KBM-7 (cell line): ENCODE measurements at regions not wholly inside any gene's neighbourhood (a gene's known extent, or its start where the extent isn't known, plus 50 kb on each side); places are given as distances from the start of the nearest gene placed in this dataset.
"Not testable (repeated sequence)": the region's sequence is repeated elsewhere in the genome, so short reads cannot be mapped to it uniquely, and the experiment has no call there.

Experiments used
- DNase-seq: peaks from one replicate; pipeline ENCODE4 v3.0.0-alpha.2; 2015
- in situ Hi-C: fragments of 300-500 bp; cut with MboI; formaldehyde crosslinking; loops from 2 replicates; pipeline ENCODE4 v1.14.3; 2020; ENCODE audit warnings: low sequenced_read_pairs, low pct_unique_long_range_greater_than_20kb, mixed read lengths

DNA sequence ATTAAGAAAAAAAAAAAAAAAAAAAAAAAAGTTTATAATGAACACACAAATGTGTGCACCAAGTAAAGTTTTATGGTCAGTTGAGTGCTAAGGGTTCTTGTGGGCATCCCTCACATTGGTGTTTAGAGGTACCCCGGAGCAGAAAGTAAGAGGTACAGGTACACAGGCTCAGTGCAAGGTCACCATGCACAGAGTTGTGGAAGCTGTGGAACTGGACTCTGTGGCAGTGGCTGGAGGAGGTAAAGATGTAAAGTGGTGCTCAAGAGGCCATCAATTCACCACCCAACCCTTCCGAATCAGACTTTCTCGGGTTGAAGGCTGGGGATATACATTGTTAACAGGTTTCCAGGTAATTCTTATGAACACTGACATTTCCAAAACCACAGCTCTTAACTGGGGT, 83.6 kb upstream of the FOXN2 start:
- in situ Hi-C loops, result no loop called here
- no peak for DNase-seq

DNA sequence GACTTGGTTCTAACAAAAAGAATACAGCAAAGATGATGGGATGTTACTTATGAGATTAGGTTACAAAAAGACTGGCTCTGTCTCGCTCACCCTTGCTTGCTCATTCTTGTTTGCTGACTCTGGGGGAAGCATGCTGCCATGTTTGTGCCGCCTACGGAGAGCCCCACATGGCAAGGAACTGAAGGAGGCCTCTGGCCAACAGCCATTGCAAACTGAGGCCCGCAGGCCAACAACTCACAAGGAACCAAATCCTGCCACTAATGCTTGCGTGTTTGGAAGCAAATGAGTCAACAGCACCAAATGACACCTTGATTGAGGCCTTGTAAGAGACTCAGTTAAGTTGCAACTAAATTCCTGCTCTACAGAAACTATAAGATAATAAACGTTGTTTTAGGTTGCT, 82.1 kb upstream of the FOXN2 start:
- DNase-seq, result no peak
- in situ Hi-C loops, result no loop called here

DNA sequence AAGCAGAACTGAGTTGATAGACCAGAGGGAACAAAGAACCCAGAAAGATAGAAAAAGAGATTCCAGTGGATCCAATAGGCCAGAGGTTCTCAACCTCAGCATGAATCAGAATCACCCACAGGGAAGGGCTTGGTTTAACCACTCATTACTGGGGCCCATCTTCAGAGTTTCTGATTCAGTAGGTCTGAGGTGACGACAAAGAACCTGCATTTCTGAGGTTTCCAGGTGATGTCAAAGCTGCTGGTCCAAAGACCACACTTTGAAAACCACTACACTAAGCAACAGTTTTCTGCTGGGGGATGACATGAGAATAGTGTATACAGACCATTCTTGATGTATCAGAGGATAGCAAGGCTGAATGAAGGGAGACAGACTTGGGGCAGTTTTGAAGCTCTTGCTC, 81.5 kb upstream of the FOXN2 start:
- DNase-seq, result no peak
- in situ Hi-C loops, result no loop called here

DNA sequence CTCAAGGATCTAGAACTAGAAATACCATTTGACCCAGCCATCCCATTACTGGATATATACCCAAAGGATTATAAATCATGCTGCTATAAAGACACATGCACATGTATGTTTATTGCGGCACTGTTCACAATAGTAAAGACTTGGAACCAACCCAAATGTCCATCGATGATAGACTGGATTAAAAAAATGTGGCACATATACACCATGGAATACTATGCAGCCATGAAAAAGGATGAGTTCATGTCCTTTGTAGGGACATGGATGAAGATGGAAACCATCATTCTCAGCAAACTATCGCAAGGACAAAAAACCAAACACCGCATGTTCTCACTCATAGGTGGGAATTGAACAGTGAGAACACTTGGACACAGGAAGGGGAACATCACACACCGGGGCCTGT, 80.7 kb upstream of the FOXN2 start:
- in situ Hi-C loops, DNase-seq: not testable (repeated sequence)

DNA sequence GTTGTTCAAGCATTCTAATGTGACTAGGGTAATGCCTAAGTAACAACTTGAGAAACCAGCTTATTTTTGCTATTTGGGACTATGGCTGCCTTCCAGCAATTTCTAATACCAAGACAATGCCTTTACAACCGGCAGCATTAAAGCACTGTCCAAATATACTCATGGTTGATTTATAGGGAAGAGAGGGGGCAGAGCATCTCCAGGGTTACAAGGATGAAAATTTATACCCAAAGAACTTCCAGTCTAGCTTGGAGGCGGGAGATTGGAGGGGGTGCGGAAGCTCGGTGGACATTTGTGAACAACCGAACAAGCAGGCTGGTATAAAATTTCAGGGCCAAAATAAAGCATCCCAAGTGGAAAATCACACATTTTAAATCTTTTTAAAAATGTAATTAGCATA, 79.4 kb upstream of the FOXN2 start:
- DNase-seq, result no peak
- in situ Hi-C loops, result no loop called here

DNA sequence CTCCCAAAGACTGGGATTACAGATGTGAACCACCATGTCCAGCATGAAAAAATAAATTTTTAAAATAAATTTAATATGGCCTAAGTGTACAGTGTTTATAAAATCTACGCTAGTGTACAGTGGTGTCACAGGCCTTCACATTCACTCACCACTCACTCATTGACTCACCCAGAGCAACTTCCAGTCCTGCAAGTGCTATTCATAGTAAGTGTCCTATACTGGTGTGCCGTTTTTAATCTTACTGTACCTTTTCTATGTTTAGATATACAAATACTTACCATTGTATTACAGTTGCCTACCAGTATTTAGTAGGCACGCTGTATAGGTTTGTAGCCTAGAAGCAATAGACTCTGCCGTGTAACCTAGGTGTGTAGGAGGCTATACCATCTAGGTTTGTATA, 76.1 kb upstream of the FOXN2 start:
- in situ Hi-C loops, result no loop called here
- DNase-seq, result no peak

DNA sequence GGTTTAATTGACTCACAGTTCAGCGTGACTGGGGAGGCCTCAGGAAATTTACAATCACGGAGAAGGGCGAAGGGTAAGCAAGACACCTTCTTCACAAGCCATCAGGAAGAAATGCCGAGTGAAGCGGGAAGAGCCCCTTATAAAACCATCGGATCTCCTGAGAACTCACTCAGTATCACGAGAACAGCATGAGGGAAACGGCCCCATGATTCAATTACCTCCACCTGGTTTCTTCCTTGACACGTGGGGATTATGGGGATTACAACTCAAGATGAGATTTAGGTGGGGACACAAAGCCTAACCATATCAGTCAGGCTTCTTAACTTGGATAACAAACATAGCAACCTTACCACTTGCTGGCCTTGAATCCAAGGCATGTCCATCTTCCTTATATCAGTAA, 73.6 kb upstream of the FOXN2 start:
- no peak for DNase-seq
- in situ Hi-C loops, result no loop called here

DNA sequence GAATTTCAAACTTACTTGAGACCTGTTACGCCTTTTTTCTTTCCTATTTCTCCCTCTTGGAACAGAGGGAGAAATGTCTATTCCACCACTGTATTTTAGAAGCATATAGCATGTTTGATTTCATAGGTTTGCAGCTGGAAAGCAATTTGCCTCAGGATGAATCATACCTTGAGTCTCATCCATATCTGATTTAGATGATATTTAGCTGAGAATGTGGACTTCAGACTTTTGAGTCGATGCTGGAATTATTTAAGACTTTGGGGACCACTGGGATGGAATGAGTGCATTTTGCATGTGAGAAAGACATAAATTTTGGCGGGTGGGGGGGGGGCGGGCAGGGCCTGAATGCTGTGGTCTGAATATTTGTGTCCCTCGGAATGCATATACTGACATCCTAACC, 67.3 kb upstream of the FOXN2 start:
- in situ Hi-C loops, result no loop called here
- no peak for DNase-seq

DNA sequence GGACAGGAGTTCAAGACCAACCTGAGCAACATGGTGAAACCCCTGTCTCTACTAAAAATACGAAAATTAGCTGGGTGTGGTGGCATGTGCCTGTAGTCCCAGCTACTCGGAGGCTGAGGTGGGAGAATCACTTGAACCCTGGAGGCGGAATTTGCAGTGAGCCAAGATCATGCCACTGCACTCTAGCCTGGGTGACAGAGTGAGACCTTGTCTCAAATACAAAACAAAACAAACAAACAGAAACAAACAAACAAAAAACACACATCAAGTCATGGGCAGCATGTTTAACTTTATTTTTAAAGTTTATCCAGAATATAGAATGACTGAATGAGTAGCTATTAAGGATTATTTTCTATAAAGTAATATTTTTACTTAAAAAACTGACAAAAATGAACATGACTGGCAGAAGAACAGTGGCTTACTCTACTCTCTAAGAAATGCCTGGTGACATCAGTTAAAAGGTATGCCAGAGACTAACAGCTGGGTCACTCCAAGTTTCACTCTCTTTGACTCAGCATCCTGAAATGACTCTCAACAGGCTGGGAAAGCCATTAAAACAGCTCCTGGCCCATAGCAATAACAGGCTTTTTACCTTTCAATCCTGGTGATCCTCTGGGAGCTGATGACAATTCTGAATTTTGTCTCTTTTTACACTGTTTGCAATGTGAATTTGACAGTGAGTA, 66.1 kb upstream of the FOXN2 start:
- in situ Hi-C loops, result no loop called here
- DNase-seq, result no peak

DNA sequence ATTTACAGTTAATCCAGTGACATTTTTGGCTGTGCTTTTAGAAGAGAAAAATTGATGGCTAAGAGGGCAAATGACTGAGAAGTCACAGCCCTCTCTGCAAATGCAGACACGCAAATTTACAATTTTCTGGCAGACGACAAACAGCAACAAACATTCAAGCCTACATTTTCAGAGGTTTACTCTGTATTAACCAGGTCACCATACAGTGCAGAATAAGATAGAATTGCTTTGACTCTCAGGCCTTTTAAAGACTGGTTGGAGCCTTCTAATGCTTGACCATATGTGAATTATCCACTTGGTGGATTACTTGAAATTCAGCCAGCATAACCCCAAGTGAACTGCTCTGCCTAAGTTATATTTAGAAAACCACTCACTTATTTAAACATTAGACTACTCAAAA, 65.5 kb upstream of the FOXN2 start:
- no peak for DNase-seq
- in situ Hi-C loops, result no loop called here

DNA sequence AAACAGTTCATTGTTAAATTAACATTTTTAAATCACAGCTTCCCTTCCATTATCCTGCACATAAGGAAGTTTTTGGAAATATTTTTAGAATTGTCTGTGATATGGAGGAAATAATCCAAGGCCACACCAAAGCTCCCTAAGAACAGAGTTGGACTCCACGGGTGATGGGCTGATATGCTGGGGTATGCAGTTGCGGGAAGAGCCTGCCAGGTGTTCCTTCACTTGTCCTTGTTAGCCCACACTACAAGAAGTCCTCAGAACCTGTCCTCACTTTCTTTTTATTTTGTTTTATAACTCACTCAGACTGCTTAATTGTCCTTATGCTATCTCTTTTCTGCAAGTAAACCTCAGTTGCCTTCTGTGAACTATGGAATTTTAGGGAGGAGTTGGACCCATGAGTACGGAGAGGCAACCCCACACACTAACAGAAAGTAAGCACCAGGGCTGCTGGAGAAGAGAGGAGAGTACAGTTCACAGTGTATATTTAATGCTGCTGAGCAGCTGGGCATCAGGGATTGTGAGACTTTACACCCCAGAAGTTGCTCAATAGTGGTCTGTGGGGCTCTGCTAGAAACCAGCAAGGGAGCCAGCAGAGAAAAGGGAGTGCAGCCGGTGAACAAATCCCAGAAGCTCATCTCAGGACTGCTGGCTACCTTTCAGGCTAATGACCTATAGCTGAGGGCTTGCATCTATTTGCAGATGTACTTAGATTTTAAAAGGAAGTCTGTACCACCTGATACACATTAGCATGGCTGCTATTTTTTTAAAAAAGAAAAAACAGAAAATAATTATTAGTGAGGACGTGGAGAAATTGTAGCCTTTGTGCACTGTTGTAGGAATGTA, 64.6 kb upstream of the FOXN2 start:
- DNase-seq, result peak; percentile 23
- in situ Hi-C loops, result no loop called here

DNA sequence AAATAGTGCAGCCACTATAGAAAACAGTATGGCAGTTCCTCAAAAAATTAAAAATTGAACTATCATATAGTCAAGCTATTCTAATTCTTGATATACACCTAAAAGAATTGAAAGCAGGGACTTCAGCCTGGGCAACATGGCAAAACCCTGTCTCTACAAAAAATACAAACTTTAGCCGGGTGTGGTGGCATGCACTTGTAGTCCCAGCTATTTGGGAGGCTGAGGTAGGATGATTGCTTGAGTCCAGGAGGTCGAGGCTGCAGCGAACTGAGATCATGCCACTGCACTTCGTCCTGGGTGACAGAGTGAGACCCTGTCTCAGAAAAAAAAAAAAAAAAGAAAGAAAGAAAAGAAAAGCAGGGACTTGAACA, 64.0 kb upstream of the FOXN2 start:
- DNase-seq, result no peak
- in situ Hi-C loops, result no loop called here

DNA sequence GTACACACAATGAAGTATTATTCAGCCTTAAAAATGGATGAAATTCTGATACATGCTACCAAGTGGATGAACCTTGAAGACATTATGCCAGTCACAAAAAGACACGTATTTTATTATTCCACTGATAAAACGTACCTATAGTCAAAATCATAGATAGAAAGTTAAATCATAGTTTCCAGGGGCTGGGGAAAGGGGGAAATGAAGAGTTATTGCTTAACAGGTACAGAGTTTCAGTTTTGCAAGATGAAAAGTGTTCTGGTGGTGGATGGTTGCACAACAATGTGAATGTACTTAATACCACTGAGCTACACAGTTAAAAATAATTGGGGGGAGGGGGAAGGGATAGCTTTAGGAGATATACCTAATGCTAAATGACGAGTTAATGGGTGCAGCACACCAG, 63.5 kb upstream of the FOXN2 start:
- in situ Hi-C loops, result no loop called here
- peak; percentile 48 for DNase-seq

DNA sequence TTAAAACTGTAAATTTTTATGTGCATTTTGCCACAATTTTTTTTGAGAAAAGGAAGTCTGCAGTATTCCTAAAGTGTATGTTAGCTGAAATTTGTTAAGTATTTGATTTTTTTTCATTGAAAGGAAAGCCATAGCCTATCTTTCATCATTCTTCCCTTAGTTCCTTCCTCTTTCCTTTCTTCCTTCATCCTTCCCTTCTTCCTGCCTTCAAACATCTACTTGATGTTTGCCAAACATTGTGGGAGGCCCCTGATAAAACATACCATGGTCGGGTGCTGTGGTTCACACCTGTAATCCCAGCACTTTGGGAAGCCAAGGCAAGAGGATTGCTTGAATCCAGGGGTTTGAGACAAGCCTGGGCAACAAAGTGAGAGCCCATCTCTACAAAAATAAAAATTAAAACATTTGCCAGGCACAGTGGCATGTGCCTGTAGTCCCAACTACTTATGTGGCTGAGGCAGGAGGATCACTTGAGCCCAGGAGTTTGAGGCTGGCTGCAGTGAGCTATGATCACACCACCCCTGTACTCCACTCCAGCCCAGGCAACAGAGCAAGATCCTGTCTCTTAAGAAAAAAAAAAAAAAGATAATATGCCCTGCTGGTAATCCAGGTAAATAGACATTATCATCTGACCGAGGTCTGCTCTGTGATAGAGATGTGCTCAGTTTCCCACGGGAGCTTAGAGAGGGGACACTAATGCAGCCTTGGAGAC, 62.9 kb upstream of the FOXN2 start:
- in situ Hi-C loops, result no loop called here
- DNase-seq, result no peak

DNA sequence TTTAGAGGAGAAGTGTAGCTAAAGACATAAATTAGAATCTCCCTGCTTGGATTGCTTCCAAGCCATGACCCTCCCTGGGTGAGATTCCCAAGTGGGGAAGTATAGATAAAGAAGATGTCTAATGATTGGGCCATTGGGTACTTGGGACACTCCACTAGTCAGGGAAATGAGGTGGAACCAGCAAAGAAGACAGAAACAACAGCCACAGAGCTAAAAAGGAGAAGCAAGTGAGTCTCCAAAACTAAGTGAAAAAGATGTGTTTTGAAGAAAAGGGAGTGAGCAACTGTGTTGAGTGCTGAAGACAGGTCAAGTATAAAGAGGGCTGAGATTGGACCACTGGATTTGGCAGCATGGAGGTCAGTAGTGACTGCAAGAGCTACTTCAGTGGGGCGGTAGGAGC, 61.2 kb upstream of the FOXN2 start:
- in situ Hi-C loops, result no loop called here
- DNase-seq, result peak; percentile 55

DNA sequence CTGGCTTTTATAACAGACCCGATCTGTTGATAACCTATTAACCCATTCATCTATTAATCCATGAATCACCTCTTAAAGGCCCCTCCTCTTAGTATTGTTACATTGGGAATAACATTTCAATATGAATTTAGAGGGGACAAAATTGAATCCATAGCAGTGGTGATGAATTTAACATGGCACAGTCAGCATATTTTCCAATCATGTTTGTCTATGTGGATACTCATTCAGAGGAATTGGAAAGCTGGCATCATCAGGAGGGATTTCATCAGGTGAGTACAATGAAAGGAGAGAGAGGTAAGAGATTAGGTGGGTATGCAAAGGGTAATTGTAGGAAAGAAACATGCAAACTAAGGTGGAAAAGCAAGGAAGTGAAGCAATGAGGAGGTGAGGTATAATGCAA, 59.6 kb upstream of the FOXN2 start:
- DNase-seq, result no peak
- in situ Hi-C loops, result no loop called here

DNA sequence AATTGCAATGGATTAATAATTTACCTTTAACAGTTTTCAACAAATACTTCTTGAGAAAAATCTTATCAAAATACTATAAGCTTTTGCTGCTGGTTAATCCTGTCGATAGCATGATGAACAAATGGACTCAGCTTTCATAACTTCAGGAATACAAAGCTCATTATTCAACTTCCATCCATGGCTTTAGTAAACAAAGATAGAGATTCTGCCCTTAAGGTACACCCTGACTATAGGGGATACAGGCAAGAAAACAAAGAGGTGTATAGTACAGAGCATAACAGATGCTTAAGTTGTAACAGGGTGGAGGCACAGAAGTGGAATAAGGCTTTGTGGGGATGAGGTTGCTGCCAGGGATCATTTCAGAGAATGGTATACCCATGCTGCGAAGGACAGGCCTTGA, 57.0 kb upstream of the FOXN2 start:
- in situ Hi-C loops, result no loop called here
- DNase-seq, result no peak

DNA sequence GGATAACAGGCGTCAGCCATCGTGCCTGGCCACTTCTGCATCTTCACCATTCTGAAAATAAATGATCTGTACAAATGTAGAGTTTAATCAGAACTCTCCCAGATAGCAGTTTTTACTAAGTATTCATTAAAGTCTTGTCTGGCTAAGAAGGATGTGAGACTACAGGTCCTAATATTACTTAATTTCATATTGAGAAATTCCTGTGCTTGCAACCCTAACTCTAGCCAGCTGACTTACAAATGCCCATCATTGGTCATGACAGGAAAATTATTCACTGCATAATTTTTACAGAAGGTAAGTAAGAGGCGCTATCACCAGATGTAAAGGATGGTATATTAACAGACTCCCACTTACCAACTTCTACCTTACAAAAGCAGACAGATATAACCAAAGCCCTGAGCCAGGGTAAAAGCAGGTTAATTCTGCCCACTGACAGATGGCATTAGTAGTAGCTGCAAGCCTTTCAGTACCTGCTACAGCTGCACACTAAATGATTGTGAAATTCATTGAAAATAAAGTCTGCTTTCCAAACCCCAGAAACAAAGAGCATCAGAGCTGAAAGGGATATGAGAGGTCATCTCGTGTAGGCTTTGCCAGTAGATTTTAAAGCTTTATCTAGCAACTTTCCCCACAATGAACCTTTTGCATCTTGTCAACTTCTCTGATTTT, 55.9 kb upstream of the FOXN2 start:
- DNase-seq, result no peak
- in situ Hi-C loops, result no loop called here

DNA sequence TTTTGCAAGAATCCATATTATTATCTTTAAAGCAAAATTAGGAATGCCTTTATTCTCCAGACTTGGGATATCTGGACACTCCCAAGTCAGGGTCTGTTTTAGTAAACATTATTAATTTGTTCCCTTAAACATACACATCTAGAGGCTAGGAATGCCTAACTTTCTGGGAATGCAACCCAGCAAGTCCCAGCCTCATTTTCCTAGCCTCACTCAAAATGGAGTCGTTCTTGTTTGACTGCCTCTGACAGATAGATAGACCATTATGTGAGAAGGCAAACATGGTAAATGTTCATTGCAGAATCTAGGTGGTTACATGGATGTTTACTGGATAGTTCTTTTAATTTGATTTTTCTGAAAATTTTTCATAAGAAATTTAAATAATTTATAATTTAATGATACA, 54.7 kb upstream of the FOXN2 start:
- no peak for DNase-seq

DNA sequence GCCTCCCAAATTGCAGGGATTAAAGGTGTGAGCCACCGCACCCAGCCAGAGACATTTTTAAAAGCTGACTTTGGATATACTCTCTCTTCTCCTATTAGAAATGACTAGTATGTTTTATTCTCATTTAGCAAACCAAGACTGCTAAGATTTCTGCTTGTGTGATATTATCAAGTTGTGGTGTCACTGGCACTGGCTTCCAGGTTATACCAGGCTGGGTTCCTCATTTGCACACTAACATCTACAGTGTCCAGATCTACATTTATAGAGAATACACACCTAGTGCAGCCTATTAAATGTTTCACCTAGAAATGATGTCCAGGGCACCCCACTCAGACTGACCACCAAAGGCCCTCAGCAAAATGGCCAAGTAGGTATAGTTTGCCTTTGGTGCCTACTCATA, 49.9 kb upstream of the FOXN2 start:
- in situ Hi-C loops, result no loop called here
- DNase-seq, result no peak

More for the DNA sequence above, 54.7 kb upstream of the FOXN2 start:
- in situ Hi-C loops, result no loop called here
